Parathyroid adenoma (tissue), 2 donors: ENCODE measurements at regions not wholly inside any gene's neighbourhood (a gene's known extent, or its start where the extent isn't known, plus 50 kb on each side); places are given as distances from the start of the nearest gene placed in this dataset.

Experiments
- H2AFZ ChIP-seq: fragments of 300-600 bp; sonication (generic); one replicate; pipeline ENCODE4 v1.7.0; 2017; ENCODE audit warnings: antibody characterized with exemption, mild to moderate bottlenecking
- H3K27ac ChIP-seq: fragments of 300-600 bp; sonication (generic); one replicate; pipeline ENCODE4 v1.7.0; 2017
- H3K27me3 ChIP-seq: fragments of 300-600 bp; sonication (generic); one replicate; pipeline ENCODE4 v1.7.0; 2017; ENCODE audit warnings: low read length; ENCODE audit not compliant: control insufficient read depth, insufficient read depth
- H3K36me3 ChIP-seq: fragments of 300-600 bp; sonication (generic); one replicate; pipeline ENCODE4 v1.7.0; 2017; ENCODE audit warnings: low read length; ENCODE audit not compliant: control insufficient read depth, insufficient read depth
- H3K4me1 ChIP-seq: fragments of 300-600 bp; sonication (generic); one replicate; pipeline ENCODE4 v1.7.0; 2017; ENCODE audit warnings: control low read depth
- H3K4me2 ChIP-seq: fragments of 300-600 bp; sonication (generic); one replicate; pipeline ENCODE4 v1.7.0; 2017; ENCODE audit warnings: low read length
- H3K4me3 ChIP-seq: fragments of 300-600 bp; sonication (generic); one replicate; pipeline ENCODE4 v1.7.0; 2017; ENCODE audit warnings: low read depth, low read length
- H3K79me2 ChIP-seq: fragments of 300-600 bp; sonication (generic); one replicate; pipeline ENCODE4 v1.7.0; 2017; ENCODE audit warnings: control low read depth
- H3K9ac ChIP-seq: fragments of 300-600 bp; sonication (generic); one replicate; pipeline ENCODE4 v1.7.0; 2017; ENCODE audit warnings: mild to moderate bottlenecking
- H3K9me3 ChIP-seq: fragments of 300-600 bp; sonication (generic); one replicate; pipeline ENCODE4 v1.7.0; 2017; ENCODE audit warnings: low read length; ENCODE audit not compliant: control insufficient read depth
- CTCF ChIP-seq: fragments of 300-600 bp; sonication (generic); IDR thresholded peaks from one replicate; pipeline ENCODE4 v1.7.0; 2017; ENCODE audit warnings: antibody characterized with exemption, mild to moderate bottlenecking
- donor health status: primary hyperparathyroidism.

- no peak overlapping the region for H3K9ac ChIP-seq
- no peaks in the 10 kb centered on the region for H3K36me3 ChIP-seq
- no peaks in the 10 kb centered on the region for H3K79me2 ChIP-seq
- no peaks in the 10 kb centered on the region for H3K27me3 ChIP-seq
- H3K27ac ChIP-seq = no peak overlapping the region
- H3K4me3 ChIP-seq = no peak overlapping the region
- no peak for TF ChIP-seq CTCF
- H2AFZ ChIP-seq = no peak overlapping the region
- H3K9me3 ChIP-seq = no peaks in the 10 kb centered on the region
- H3K4me2 ChIP-seq = no peak overlapping the region
- H3K4me1 ChIP-seq = no peaks in the 10 kb centered on the region
Measured at GRCh38 chr4:152206185-152206584, 329.7 kb downstream of the FBXW7 start.

GRCh38 chr4:152202415-152202814 lies 333.5 kb downstream of the FBXW7 start:
- no peak overlapping the region for H3K4me3 ChIP-seq
- no peak for TF ChIP-seq CTCF
- no peak overlapping the region for H3K9ac ChIP-seq
- H3K36me3 ChIP-seq = no peaks in the 10 kb centered on the region
- H3K27ac ChIP-seq = no peak overlapping the region
- H3K4me2 ChIP-seq = no peak overlapping the region
- no peak overlapping the region for H2AFZ ChIP-seq
- H3K4me1 ChIP-seq = no peaks in the 10 kb centered on the region
- no peaks in the 10 kb centered on the region for H3K9me3 ChIP-seq
- no peaks in the 10 kb centered on the region for H3K79me2 ChIP-seq
- no peaks in the 10 kb centered on the region for H3K27me3 ChIP-seq

GRCh38 chr4:152200511-152201333 lies 335.2 kb downstream of the FBXW7 start:
- Histone ChIP-seq H2AFZ (no peak overlapping the region), H3K27me3 (no peaks in the 10 kb centered on the region), H3K36me3 (no peaks in the 10 kb centered on the region), H3K27ac (no peak overlapping the region), H3K4me1 (no peaks in the 10 kb centered on the region), H3K79me2 (no peaks in the 10 kb centered on the region), H3K9ac (no peak overlapping the region), H3K4me2 (no peak overlapping the region), H3K9me3 (no peaks in the 10 kb centered on the region), H3K4me3 (no peak overlapping the region)
- no peak for TF ChIP-seq CTCF

- H3K4me1 ChIP-seq = no peaks in the 10 kb centered on the region
- H3K27me3 ChIP-seq = no peaks in the 10 kb centered on the region
- no peaks in the 10 kb centered on the region for H3K9me3 ChIP-seq
- H3K36me3 ChIP-seq = no peaks in the 10 kb centered on the region
- no peaks in the 10 kb centered on the region for H3K79me2 ChIP-seq
- no peak overlapping the region for H3K4me3 ChIP-seq
- no peak overlapping the region for H3K27ac ChIP-seq
- no peak overlapping the region for H2AFZ ChIP-seq
- H3K4me2 ChIP-seq = no peak overlapping the region
- no peak overlapping the region for H3K9ac ChIP-seq
- TF ChIP-seq CTCF = no peak
Measured at GRCh38 chr4:152197211-152197610, 338.7 kb downstream of the FBXW7 start.

GRCh38 chr4:152195888-152196287 lies 340.0 kb downstream of the FBXW7 start:
- Histone ChIP-seq H3K79me2 (no peaks in the 10 kb centered on the region), H3K27ac (no peak overlapping the region), H2AFZ (no peak overlapping the region), H3K27me3 (no peaks in the 10 kb centered on the region), H3K4me2 (no peak overlapping the region), H3K9ac (no peak overlapping the region), H3K9me3 (no peaks in the 10 kb centered on the region), H3K36me3 (no peaks in the 10 kb centered on the region), H3K4me3 (no peak overlapping the region), H3K4me1 (no peaks in the 10 kb centered on the region)
- TF ChIP-seq CTCF = no peak
